ENCODE measurements at regions not wholly inside any gene's neighbourhood (a gene's known extent, or its start where the extent isn't known, plus 50 kb on each side); places are given as distances from the start of the nearest gene placed in this dataset.

GRCh38 chr5:61263561-61264272, 68.3 kb upstream of the ZSWIM6 start:
- no peak for DNase-seq (ENCODE audit: low spot score)

DNA sequence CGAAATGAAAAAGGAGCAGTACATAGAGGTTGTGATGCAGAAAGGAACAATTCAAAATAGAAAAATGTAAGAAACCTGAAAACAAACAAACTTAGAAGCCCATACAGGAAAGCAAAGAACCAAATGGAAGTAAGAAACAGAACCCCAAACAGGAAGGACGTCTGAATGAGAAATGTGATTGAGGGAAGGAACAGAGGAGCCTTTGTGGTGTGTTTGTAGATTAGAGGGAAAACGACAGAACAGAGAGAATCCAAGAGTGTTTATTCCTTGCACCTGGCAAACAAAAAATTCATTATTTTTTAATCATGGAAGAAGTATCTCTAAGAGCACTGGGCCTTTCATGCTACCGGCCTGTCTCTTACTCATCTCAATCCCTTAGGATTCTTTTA, 67.8 kb upstream of the ZSWIM6 start:
- DNase-seq (ENCODE audit: low spot score): no peak

- DNase-seq (ENCODE audit: low spot score): no peak
Measured at GRCh38 chr5:61267116-61267515, 64.9 kb upstream of the ZSWIM6 start.

DNA sequence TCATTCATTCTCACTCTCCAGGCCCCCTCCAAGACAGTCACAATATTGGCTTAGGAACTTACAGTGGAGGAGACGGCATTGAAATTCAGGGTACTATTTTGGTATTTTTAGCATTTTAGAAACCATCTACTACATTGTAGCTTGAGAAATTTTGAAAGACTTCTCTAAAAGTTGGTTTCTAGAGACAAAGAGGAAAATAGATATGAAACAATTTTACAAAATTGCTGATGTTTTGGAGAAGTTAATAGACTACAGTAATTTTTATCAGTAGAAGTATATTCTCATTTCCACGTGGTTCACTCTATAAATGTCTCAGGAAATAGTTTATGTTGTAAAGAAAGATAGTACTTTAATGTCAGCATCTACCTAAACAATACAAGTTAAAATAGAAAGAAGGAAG, 63.2 kb upstream of the ZSWIM6 start:
- no peak for DNase-seq (ENCODE audit: low spot score)

DNA sequence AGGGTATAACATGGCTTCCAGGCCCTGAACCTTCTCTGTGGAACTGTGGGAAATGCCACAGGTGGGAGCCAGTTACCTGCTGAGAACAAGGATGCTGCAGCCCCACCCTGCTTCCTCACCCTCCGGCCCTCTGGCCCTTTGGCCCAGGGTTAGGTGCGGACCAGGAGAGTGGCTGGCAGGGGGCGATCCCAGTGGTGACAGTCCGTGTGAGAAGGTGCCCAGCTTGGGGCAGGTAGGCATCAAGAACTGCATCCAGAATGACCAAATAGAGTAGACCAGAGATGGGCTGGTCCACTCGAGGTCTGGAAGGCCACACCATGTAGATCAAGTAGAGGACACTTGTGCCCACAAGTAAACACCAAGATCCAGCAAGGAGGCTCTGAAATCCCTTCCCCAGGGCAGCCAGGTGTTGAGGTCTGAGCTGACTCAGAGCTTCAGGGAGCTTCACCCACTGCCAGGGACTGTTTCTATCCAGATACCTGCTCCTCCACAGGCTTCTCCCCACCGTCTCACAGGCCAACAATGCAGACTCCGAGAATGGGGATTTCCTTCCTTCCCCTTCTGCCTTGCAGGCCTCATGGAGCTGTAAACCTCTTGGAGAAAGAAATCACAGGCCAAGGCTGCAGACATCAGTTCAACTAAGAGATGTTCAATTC, 61.4 kb upstream of the ZSWIM6 start:
- DNase-seq (ENCODE audit: low spot score): no peak

- no peak for DNase-seq (ENCODE audit: low spot score)
Measured at GRCh38 chr5:61272688-61273087, 59.4 kb upstream of the ZSWIM6 start.

- no peak for DNase-seq (ENCODE audit: low spot score)
Measured at GRCh38 chr5:61273279-61273975, 58.6 kb upstream of the ZSWIM6 start.

- DNase-seq (ENCODE audit: low spot score): no peak
Measured at GRCh38 chr5:61274511-61274911, 57.5 kb upstream of the ZSWIM6 start.

DNA sequence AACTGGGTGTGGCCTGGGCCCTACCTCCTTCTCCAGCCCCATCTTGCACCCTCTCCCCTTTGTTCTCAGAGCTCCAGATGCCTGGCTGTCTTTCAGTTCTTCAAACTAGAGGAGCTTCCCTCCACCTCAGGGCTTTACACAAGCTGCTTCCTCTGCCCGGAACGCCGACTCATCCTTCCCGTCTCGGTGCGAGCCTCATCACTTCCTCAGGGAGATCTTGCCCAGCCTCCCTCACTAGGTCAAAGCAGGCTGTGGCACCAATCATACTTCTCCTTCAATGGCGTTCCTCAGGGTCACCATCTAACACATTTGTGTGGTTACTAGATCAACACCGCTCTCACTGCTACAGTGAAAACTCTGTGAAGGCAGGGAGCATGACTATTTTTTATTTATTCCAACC, 56.2 kb upstream of the ZSWIM6 start:
- no peak for DNase-seq (ENCODE audit: low spot score)

- no peak for DNase-seq (ENCODE audit: low spot score)
Measured at GRCh38 chr5:61277190-61277589, 54.9 kb upstream of the ZSWIM6 start.

GRCh38 chr5:61277781-61278180, 54.3 kb upstream of the ZSWIM6 start:
- no peak for DNase-seq (ENCODE audit: low spot score)

GRCh38 chr5:61279725-61280124, 52.3 kb upstream of the ZSWIM6 start:
- no peak for DNase-seq (ENCODE audit: low spot score)

- peak; percentile 50 for DNase-seq (ENCODE audit: low spot score)
Measured at GRCh38 chr5:61280205-61280604, 51.9 kb upstream of the ZSWIM6 start.

DNA sequence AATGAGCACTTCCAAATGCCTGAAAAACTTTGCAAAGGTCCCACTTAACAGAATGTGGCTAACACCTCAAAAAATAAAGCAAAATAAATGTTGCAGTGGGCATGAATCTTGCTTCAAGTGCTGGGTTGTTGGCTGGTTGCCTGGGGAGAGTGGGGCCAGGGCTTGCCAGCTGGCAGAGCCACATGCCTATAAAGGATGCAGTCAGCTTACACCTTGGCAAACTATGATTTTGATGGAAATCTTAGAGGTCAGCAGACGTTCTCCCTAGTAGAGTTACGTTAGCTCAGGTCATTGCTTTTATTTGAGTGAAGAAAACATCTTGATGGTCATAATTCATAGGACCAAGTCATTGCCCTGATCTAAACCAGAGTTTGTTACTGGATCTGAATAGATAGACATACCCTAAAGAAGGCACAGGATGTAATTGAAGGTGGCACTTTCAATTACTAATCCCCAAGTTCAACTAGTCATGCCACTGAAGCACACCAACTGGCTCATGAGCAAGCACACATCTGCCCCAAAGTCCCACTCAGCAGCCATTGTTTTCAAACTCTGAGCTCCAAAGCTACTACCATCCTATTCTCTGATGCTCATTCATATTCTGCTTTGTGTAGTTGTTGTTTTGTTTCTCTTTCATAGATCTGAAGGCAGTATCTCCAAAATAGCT, 51.2 kb upstream of the ZSWIM6 start:
- DNase-seq (ENCODE audit: low spot score): peak; percentile 8

GRCh38 chr5:61281686-61282085, 50.4 kb upstream of the ZSWIM6 start:
- no peak for DNase-seq (ENCODE audit: low spot score)
